GM21526 (cell line): ENCODE measurements at regions not wholly inside any gene's neighbourhood (a gene's known extent, or its start where the extent isn't known, plus 50 kb on each side); places are given as distances from the start of the nearest gene placed in this dataset.

Experiments used
- ATAC-seq: cut with Tn5 transposase; IDR thresholded peaks from one replicate; pipeline ENCODE4 v1.9.1; 2021; ENCODE audit warnings: moderate library complexity; ENCODE audit not compliant: unreplicated experiment, low FRiP score

GRCh38 chr4:111681270-111681669 is 464.0 kb upstream of the FAM241A start:
- no peak for ATAC-seq

GRCh38 chr4:111681751-111682150 is 463.5 kb upstream of the FAM241A start:
- no peak for ATAC-seq

DNA sequence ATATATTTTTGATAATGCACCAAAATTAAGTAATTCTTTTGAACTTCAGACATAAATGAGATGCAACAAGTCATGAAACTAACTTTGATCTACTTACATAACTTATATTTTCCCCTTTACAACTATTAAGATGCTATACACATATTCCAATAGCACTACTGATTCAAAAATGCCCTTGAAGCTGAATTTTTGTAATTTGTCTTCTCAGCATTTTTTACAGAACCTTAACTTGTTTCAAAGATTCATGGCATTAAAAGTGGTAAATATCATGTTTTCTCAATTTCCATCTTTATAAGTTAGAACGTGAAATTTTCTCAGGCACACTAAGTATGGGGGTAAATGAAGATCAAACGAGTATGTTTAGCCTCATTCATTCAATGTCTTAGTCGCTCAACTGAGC is 460.0 kb upstream of the FAM241A start:
- ATAC-seq: no peak

- no peak for ATAC-seq
Observed at GRCh38 chr4:111689214-111689613, 456.0 kb upstream of the FAM241A start.

DNA sequence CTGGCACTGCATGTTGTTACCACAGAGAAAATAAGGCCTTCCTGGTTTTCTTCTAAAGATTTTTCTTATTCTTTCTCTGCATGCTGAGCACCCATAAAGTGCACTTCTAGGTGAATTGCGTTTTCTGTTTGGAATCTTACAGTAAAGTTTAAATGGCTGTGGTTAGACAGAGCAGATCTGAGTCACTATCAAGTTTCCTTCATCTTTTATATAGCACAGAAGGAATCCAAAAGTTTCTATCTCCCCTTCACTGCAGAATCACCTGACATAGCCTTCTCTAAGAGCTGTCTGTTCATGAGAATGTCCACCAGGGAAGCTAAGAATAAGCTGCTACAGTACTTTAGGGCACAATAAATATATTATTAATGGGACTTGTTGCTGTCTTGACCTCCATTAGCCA is 455.5 kb upstream of the FAM241A start:
- ATAC-seq: no peak

DNA sequence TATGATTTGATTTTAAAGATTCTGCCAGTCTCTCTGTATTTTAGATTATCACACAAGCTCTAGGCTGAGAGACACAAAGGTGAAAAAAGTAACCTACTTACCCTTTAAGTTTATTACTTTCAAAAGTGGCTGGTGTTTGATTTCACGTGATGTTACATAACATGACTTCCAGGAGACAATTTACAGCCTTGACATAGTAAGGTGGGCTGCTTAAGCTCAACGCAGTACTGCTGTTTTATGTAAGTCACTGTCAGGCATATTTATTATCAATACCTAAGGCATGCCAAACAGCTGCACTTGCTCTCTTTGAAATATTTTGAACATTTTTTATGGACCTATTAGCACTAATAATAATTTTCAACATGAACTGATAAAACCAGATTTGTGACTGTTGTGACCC is 451.5 kb upstream of the FAM241A start:
- ATAC-seq: no peak

- ATAC-seq: no peak
Observed at GRCh38 chr4:111695677-111696076, 449.6 kb upstream of the FAM241A start.

- ATAC-seq: no peak
Observed at GRCh38 chr4:111696505-111696904, 448.7 kb upstream of the FAM241A start.

DNA sequence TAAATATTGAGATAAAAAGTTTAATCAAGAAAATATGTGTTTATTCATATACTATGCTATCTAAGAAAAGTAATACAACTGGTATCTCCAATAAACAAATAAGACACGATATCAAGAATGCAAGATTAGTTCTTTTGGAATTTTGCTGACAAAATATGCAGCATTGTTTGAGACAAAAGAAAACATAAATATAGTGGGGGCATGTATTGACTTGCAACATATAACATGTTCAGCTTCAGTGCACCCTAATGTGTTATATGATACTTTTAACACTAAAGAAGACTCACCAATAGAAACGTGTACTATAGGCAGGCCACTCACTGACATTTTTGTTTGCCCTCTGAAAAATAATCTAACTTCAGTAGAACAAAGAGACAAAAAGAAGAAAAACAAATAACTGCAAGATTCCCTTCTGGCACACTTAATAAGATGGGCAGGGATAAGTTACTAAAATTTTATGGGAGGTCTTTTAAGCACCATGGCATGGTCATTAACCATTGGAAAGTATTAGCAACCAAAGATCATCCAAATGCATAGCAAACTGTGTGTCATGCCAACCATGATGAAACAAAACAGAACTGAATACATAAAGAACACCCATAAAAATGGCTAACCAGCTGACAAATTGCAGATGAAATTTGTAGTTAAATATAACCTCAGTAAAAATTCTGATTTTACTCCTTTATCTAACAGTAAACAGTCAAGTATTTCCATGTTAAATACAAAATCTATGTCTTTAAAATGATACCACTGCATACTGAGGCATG is 447.9 kb upstream of the FAM241A start:
- ATAC-seq: no peak

GRCh38 chr4:111698361-111698760 is 446.9 kb upstream of the FAM241A start:
- no peak for ATAC-seq

DNA sequence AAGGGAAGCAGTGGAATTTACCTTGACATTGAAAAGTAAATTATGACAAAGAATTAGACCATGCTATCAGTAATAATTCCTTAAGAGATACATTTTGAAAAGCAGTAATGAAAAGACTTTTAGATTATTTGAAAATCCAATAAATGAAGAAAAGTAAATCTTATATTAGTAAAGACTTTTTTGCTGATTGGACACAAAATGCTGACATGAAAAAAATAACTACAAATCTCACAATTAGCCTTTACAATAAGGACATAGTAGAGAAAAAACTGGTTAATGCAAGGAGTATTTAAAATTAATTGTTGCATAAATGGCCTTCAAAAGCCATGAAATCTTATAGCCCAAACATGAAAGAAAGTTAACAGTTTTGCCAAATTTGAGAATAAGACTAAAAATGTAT is 446.1 kb upstream of the FAM241A start:
- no peak for ATAC-seq

- no peak for ATAC-seq
Observed at GRCh38 chr4:111701102-111701501, 444.2 kb upstream of the FAM241A start.

DNA sequence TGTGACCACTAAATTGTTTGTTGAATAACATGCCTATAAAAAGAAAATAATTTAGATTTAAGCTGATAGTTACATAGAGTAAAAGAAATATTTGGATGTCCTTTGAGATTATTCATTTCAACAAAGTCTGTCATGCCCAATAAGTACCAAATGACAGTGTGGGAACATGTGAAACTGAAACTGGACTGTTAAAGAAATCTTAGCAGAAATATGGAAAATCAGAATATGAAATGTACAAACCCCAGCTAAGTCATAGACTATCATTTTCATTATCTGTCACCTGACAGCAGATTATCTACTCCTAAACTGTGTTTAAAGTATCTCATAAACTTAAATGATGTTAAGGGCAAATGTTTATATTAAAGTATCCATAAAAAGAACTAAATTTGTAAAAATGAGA is 437.8 kb upstream of the FAM241A start:
- ATAC-seq: no peak

GRCh38 chr4:111712093-111712677 is 433.1 kb upstream of the FAM241A start:
- no peak for ATAC-seq

GRCh38 chr4:111713276-111713675 is 432.0 kb upstream of the FAM241A start:
- no peak for ATAC-seq

DNA sequence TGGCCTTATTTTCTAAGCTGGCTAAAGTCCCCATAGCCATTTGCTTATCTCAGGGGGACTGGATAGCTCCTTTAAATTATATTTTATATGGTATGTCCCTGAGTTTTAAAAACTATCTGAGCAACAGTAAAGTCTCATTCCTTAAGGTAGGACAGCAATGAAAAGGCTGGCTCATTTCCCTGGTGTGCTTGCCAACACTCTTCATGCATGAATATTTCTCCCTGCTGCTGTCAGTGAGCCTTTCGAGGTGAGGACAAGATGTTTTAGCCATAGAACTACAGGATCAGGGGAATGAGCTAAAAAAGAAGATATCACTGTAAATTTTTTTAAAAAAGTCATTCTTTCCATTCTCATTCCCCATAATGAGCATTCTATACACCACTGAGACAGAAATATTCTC is 427.3 kb upstream of the FAM241A start:
- ATAC-seq: no peak

DNA sequence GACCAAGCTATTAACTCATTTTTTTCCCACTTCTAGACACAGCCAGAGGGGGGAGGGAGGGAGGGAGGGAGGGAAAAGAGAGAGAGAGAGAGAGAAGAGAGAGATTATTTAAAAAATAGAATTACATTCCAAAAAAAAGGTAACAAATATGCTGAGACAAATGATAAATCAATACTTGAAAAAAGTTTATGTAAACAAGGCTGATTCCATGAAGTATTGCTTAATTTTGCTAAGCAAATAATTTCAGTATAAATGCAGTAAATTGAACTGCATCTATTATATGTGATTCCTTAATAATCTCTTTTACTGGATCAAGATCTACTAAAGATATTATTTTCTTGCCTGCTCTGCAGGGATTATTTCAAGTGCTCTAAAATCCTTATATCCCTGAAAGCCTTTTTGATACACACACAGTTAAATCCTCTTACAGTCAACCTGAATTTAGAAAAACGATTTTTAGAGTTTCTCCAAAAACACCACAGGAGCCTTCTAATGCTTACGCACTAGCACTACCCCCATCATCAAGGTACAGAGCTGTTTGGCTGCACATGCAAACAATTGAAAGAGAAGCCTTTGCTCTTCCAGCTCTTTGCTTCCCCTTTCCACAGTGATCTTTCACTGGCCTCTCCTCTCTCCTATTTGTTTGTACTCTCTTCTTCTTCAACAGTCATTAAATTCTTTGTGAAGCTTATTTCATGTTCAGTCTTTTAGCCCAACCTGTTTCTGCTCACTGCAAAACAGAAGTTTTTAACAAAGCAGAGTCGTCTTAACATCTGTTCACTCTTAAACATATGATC is 426.3 kb upstream of the FAM241A start:
- no peak for ATAC-seq

- no peak for ATAC-seq
Observed at GRCh38 chr4:111720866-111721265, 424.4 kb upstream of the FAM241A start.

GRCh38 chr4:111722213-111722720 is 423.0 kb upstream of the FAM241A start:
- no peak for ATAC-seq

DNA sequence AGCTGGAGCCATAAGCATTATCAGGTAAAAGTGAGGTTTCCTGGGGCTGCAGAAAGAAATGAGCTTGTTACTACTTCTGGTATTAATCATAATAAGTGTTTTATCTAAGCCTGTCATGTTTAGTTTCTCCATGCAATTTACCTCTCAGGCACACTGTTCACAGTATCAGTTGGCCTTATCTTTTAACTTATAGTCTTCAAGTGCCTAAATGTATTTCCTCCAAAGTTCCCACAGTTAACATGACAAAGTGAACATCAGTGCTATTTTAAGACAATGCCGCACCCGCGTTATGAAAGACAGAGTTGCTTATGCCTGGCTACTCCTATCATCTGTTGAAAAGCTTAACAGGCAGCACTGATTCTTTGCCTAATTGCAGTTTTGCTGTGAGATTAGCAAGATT is 408.7 kb upstream of the FAM241A start:
- no peak for ATAC-seq

DNA sequence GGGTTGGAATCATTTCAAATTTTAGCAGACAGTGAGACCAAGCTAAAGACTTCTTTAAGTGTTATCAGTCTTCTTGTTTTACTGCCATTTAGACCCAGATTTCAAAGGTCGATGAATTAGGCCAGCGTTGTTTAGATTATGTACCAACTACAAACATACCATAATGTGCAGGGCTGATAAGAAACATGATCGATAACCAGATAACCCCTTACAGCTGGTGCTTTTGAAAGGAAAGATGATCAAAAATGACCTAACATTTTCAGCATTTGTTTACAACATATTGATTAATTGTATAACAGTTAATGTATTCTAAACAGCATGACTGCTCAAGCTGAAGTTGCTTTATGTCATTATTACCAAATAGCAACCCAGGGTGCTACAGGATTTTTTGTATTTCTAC is 400.4 kb upstream of the FAM241A start:
- no peak for ATAC-seq
